ENCODE measurements at regions not wholly inside any gene's neighbourhood (a gene's known extent, or its start where the extent isn't known, plus 50 kb on each side); places are given as distances from the start of the nearest gene placed in this dataset.

- Histone ChIP-seq H3K27me3 (ENCODE audit: control insufficient read depth, insufficient read depth, low read length, poor library complexity, severe bottlenecking) (no peaks in the 10 kb centered on the region), H3K4me1 (ENCODE audit: control insufficient read depth, insufficient read depth, low read length) (no peaks in the 10 kb centered on the region), H3K36me3 (ENCODE audit: control insufficient read depth, insufficient read depth, low read length) (no peaks in the 10 kb centered on the region), H3K9me3 (ENCODE audit: control insufficient read depth, low read length) (no peaks in the 10 kb centered on the region), H3K4me3 (ENCODE audit: insufficient read depth, low read depth, low read length) (no peak overlapping the region), H3K27ac (ENCODE audit: insufficient read depth, low read depth, low read length, poor library complexity, severe bottlenecking) (no peak overlapping the region)
- 28 to 35% methylated on average over 4 of the region's 4 CpGs for WGBS, 2 experiments
Observed at GRCh38 chr2:24421668-24422067, 61.3 kb upstream of the ITSN2 start.

DNA sequence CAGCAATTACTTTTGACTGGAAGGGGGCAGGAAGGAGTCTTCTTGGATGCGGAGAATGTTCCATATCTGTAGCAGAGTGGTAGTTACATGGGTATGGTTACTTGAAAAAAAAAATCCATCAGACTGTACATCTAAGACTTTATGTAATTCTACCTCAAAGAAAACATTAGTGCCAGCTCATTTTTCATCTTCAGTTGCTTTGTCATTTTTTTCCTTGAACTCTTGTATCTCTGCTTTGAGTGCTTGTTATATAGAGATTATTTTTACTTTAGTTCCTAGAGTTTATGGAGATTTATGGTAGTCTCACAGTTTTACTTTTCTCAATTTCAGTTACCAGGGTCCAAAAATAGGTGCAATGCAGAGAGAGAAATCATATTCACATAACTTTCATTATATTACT, 60.0 kb upstream of the ITSN2 start:
- Histone ChIP-seq H3K4me1 (ENCODE audit: control insufficient read depth, insufficient read depth, low read length) (no peaks in the 10 kb centered on the region), H3K9me3 (ENCODE audit: control insufficient read depth, low read length) (no peaks in the 10 kb centered on the region), H3K27ac (ENCODE audit: insufficient read depth, low read depth, low read length, poor library complexity, severe bottlenecking) (no peak overlapping the region), H3K36me3 (ENCODE audit: control insufficient read depth, insufficient read depth, low read length) (no peaks in the 10 kb centered on the region), H3K27me3 (ENCODE audit: control insufficient read depth, insufficient read depth, low read length, poor library complexity, severe bottlenecking) (no peaks in the 10 kb centered on the region), H3K4me3 (ENCODE audit: insufficient read depth, low read depth, low read length) (no peak overlapping the region)
- 18 to 43% methylated on average over 1 of the region's 1 CpG for WGBS, 2 experiments

DNA sequence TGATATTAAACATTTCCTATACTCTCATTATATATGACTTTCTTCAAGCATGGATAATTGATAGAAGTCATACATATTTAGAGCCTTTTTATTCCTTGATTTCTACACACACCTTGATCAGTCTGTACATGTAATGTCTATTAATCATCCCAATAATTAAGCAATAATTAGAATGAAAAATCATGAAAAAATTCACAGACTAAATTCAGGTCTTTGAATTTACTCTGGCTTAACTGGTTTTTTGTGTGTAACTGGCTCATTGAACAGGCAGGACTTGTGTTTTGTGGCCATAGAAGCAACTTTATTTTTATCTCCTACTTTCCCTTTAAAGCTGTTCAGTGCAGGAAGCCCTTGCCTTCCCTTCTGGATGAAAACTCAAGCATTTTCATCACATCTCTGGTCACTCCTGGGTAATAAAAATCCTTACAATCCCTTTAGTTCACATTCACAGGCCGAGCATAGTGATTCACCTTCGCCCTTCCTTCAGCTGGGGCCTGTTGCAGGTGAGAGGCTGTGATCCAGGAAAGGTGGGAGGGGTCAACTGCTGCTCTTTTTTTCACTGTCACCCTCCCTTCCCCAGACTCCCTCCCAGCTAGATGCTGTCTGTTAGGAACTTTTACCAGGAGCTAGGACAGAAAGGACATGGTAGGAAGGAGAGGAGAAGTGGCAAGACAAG, 58.0 kb upstream of the ITSN2 start:
- Histone ChIP-seq H3K4me1 (ENCODE audit: control insufficient read depth, insufficient read depth, low read length) (no peaks in the 10 kb centered on the region), H3K36me3 (ENCODE audit: control insufficient read depth, insufficient read depth, low read length) (no peaks in the 10 kb centered on the region), H3K4me3 (ENCODE audit: insufficient read depth, low read depth, low read length) (no peak overlapping the region), H3K27ac (ENCODE audit: insufficient read depth, low read depth, low read length, poor library complexity, severe bottlenecking) (no peak overlapping the region), H3K9me3 (ENCODE audit: control insufficient read depth, low read length) (no peaks in the 10 kb centered on the region), H3K27me3 (ENCODE audit: control insufficient read depth, insufficient read depth, low read length, poor library complexity, severe bottlenecking) (no peaks in the 10 kb centered on the region)
- 69 to 80% methylated on average over 2 of the region's 2 CpGs for WGBS, 2 experiments

- H3K27me3 ChIP-seq (ENCODE audit: control insufficient read depth, insufficient read depth, low read length, poor library complexity, severe bottlenecking) = no peaks in the 10 kb centered on the region
- H3K36me3 ChIP-seq (ENCODE audit: control insufficient read depth, insufficient read depth, low read length) = no peaks in the 10 kb centered on the region
- no peak overlapping the region for H3K4me3 ChIP-seq (ENCODE audit: insufficient read depth, low read depth, low read length)
- H3K4me1 ChIP-seq (ENCODE audit: control insufficient read depth, insufficient read depth, low read length) = peaks cover 26% of the 10 kb centered on the region
- H3K27ac ChIP-seq (ENCODE audit: insufficient read depth, low read depth, low read length, poor library complexity, severe bottlenecking) = no peak overlapping the region
- 91 to 94% methylated on average over 2 to 3 of the region's 3 CpGs for WGBS, 2 experiments
- H3K9me3 ChIP-seq (ENCODE audit: control insufficient read depth, low read length) = no peaks in the 10 kb centered on the region
Observed at GRCh38 chr2:24412812-24413211, 52.5 kb upstream of the ITSN2 start.

DNA sequence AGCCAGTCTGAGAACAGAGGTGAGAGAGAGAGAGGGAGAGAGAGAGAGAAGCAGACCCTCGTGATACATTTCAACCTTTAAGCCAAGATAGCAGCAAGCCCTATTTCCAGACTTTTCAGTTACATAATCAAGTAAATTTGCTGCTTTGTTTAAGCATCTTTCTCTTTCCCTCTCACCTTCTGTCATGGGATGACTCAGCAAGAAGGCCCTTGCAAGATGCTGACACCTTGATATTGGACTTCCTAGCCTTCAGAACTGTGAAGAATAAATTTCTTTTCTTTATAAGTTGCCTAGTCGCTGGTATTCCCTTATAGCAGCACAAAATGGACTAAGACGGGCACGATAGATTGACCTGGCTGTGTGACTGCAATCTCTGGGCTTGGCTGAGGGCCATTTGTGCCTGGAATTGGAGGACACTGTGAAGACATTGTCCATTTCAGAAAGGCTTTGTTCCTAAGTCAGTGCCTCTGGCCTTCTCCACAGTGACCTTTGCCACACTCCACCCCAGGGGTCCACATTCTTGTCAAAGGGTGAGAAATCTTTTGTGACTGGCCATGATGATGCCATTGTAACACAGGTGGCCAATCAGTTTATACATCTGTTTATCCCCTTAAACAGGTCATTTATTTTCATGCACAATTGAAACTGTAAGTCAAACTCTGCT, 51.3 kb upstream of the ITSN2 start:
- WGBS, 2 experiments = 39 to 50% methylated on average over 4 of the region's 4 CpGs
- Histone ChIP-seq H3K27me3 (ENCODE audit: control insufficient read depth, insufficient read depth, low read length, poor library complexity, severe bottlenecking) (no peaks in the 10 kb centered on the region), H3K9me3 (ENCODE audit: control insufficient read depth, low read length) (no peaks in the 10 kb centered on the region), H3K36me3 (ENCODE audit: control insufficient read depth, insufficient read depth, low read length) (no peaks in the 10 kb centered on the region), H3K4me1 (ENCODE audit: control insufficient read depth, insufficient read depth, low read length) (peaks cover 26% of the 10 kb centered on the region), H3K27ac (ENCODE audit: insufficient read depth, low read depth, low read length, poor library complexity, severe bottlenecking) (peak overlapping the region; percentile 91), H3K4me3 (ENCODE audit: insufficient read depth, low read depth, low read length) (no peak overlapping the region)

DNA sequence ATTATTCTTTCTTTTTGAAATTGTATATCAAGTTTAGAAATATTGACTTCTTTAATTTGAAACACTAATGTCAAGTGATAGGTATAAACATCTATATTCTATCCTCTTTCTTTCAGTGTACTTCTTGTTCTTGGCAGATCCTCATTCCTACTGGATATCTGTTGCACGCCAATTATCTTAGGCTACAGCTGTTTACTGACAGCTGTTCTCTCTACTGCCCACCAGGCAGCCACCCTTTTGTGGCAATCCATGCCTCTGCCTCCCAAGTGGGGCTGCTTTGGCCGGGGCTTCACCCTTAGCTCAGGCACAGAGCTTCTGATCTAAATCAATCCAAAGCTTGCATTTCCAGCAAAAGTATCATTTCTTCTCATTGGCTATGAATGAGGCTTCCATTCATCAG, 50.6 kb upstream of the ITSN2 start:
- H3K4me3 ChIP-seq (ENCODE audit: insufficient read depth, low read depth, low read length) = no peak overlapping the region
- peaks cover 26% of the 10 kb centered on the region for H3K4me1 ChIP-seq (ENCODE audit: control insufficient read depth, insufficient read depth, low read length)
- H3K27ac ChIP-seq (ENCODE audit: insufficient read depth, low read depth, low read length, poor library complexity, severe bottlenecking) = peak overlapping the region; percentile 91
- no peaks in the 10 kb centered on the region for H3K27me3 ChIP-seq (ENCODE audit: control insufficient read depth, insufficient read depth, low read length, poor library complexity, severe bottlenecking)
- H3K9me3 ChIP-seq (ENCODE audit: control insufficient read depth, low read length) = no peaks in the 10 kb centered on the region
- WGBS, 2 experiments = 48 to 64% methylated on average over 2 of the region's 2 CpGs
- no peaks in the 10 kb centered on the region for H3K36me3 ChIP-seq (ENCODE audit: control insufficient read depth, insufficient read depth, low read length)

- H3K27me3 ChIP-seq (ENCODE audit: control insufficient read depth, insufficient read depth, low read length, poor library complexity, severe bottlenecking) = no peaks in the 10 kb centered on the region
- no peaks in the 10 kb centered on the region for H3K36me3 ChIP-seq (ENCODE audit: control insufficient read depth, insufficient read depth, low read length)
- peak overlapping the region; percentile 23 for H3K27ac ChIP-seq (ENCODE audit: insufficient read depth, low read depth, low read length, poor library complexity, severe bottlenecking)
- peaks cover 26% of the 10 kb centered on the region for H3K4me1 ChIP-seq (ENCODE audit: control insufficient read depth, insufficient read depth, low read length)
- H3K9me3 ChIP-seq (ENCODE audit: control insufficient read depth, low read length) = no peaks in the 10 kb centered on the region
- WGBS, 2 experiments = 56 to 61% methylated on average over 13 of the region's 13 CpGs
- H3K4me3 ChIP-seq (ENCODE audit: insufficient read depth, low read depth, low read length) = no peak overlapping the region
Observed at GRCh38 chr2:24409700-24410556, 49.6 kb upstream of the ITSN2 start.
